Frontal cortex (tissue), 3 donors: ENCODE measurements at regions not wholly inside any gene's neighbourhood (a gene's known extent, or its start where the extent isn't known, plus 50 kb on each side); places are given as distances from the start of the nearest gene placed in this dataset.

Source experiments
- DNase-seq, 2 donors: peaks; one replicate each; pipeline ENCODE4 v3.0.0; 2012; ENCODE audit warnings: low spot score in 2 of 2
- FAIRE-seq: peaks from 2 replicates; lab custom pipeline; 2012; peaks lifted over from hg19 to GRCh38; lab: Jason Lieb, UNC
- donor health status: control.
- donor health status: control.
- donor health status: control.

DNA sequence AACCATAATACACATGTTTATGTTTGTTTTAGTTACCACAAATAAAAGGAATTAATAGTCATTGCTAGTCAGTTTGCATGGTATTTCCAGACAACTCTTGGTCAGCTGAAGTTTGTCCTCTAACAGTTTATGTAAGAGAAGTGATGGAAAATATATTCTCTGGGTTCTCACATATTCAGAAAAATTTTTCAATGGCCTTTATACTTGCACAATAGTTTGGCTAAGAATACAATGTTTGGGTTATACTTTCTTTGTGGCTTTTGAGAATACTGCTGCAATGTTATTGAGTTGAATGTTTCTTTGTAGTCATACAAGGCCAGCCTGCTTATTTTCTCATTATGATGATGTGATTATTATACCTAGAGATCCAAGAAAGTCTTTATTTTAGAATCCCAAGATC lies 133.9 kb downstream of the RAP2B start:
- no peak for FAIRE-seq
- no peak for DNase-seq

GRCh38 chr3:153305189-153305588 lies 143.2 kb downstream of the RAP2B start:
- FAIRE-seq = no peak
- no peak for DNase-seq

- DNase-seq = no peak
- no peak for FAIRE-seq
Measured at GRCh38 chr3:153311541-153311940, 149.5 kb downstream of the RAP2B start.

GRCh38 chr3:153313302-153313965 lies 151.4 kb downstream of the RAP2B start:
- DNase-seq (no peak), FAIRE-seq (no peak)

DNA sequence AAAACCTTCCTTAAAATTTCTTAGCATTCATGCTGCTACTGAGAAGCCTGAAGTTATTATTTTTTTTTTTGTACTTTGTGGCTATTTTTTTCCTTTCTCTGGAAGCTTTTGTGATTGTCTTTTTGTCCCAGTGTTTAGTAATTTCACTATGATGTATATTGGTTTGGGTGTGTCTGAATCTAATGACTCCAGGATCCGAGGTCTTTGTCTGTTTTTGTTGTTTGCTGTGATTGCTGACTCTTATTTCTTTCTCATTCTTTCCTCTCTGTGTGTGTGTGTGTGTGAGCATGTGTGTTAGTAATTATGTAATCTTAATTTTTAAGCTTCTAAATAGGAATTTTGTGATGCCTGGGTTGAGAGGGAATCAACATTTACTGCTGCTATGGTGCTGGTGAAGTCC lies 152.0 kb downstream of the RAP2B start:
- DNase-seq (no peak), FAIRE-seq (no peak)

- FAIRE-seq = no peak
- no peak for DNase-seq
Measured at GRCh38 chr3:153315781-153316180, 153.8 kb downstream of the RAP2B start.

DNA sequence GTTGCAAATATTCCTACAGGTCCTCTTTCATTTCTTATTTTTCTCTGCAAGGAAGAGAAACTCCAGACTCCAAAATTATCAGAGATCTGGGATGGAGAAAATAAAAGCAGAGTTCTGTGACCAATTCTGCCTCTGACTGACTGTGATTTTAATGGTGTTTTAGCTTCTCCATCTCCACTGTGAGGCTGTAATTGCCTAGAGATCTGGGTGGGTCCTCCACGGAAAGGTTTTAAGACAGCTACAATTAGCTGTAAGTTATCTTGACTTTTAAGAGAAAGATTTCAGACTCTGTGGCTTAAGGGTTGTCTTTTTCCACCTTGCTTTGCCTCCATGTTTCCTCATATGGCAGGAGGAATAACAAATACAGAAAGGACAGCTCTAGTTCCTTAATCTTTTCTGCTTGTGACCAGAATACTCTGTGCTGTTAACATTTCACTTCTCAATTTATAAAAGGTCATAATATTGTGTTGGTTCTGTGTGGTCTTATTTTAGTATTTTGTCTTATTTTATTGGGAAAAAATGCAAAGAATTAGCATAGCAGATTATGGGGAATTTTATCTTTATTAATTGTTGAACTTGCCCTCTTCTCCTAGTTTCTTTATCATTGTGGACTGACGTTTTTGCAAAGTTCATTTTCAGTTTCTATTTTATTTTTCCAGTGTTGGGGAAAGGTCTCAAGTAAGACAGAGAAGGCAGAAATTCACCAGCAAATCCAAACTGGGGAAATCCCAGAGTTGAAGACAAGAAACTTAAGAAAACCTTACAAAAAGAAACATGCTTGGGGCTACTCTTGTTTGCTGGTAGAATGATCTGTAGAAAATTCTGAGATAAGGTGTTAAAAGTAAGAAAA lies 157.9 kb downstream of the RAP2B start:
- no peak for DNase-seq

GRCh38 chr3:153320585-153321128 lies 158.6 kb downstream of the RAP2B start:
- FAIRE-seq (no peak), DNase-seq (no peak)

More for the DNA sequence above, 157.9 kb downstream of the RAP2B start:
- FAIRE-seq = no peak

- FAIRE-seq (no peak), DNase-seq (no peak)
Measured at GRCh38 chr3:153328690-153329089, 166.7 kb downstream of the RAP2B start.

DNA sequence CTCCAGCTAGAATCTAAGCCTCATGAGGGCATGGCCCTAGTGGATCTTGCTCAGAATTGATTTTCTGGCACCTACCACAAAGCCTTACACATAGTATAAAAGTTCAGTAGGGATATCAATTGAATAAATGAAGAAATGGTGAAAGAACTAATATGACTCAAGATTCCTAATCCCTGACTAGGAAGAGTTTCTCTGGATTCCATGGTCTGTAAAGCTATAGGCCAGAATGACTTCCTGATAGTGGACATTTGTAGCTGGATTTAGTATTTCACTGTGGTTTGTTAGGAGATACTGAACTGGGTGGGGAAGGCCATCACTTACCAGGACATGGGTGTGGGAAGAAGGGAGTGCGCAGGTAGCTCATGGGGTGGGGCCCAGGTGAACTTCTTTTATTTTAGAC lies 168.9 kb downstream of the RAP2B start:
- FAIRE-seq = no peak

GRCh38 chr3:153331676-153332075 lies 169.7 kb downstream of the RAP2B start:
- no peak for FAIRE-seq
- DNase-seq = no peak

More for the DNA sequence above, 168.9 kb downstream of the RAP2B start:
- DNase-seq = no peak

DNA sequence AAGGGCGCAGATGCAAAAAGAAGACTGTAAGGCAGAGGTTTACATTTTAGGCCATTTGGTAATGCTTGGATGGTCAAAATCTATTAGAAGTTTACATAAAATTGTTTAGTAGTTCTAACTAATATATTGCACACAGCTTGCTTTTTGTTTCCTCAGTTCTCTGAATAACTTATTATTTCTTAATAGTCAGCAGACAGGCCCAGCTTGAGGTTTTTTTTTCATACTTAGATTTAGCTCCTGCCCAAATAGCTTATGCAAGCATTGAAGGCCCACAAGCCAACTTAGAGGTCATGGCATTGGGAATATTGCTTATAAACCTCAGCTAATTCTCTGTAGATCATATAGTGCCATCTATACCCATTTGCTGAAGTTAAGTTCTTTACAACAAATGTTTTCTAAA lies 172.5 kb downstream of the RAP2B start:
- FAIRE-seq = no peak

DNA sequence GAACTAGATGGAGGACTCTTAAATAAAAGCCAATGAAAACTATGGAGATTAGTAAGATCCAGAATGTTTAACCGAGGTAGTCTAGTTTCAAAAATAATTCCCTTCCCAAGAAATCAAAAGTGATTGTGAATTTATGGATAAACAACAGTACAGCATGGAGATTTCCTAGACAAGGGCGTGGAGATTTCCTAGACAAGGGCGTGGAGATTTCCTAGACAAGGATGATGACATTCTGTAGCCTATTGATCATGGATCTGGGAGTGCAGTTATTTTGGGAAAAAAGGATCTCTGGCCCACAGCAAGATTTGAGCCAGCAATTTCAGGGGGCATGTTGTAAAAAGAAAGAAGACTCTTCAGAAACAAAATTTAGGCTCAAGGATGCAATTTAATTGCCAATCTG lies 175.3 kb downstream of the RAP2B start:
- FAIRE-seq (no peak), DNase-seq (no peak)

More for the DNA sequence above, 172.5 kb downstream of the RAP2B start:
- DNase-seq = no peak

GRCh38 chr3:153338487-153338886 lies 176.5 kb downstream of the RAP2B start:
- no peak for FAIRE-seq
- no peak for DNase-seq

GRCh38 chr3:153339065-153339464 lies 177.0 kb downstream of the RAP2B start:
- DNase-seq (no peak), FAIRE-seq (no peak)

- no peak for FAIRE-seq
Measured at GRCh38 chr3:153343988-153344782, 182.2 kb downstream of the RAP2B start.

DNA sequence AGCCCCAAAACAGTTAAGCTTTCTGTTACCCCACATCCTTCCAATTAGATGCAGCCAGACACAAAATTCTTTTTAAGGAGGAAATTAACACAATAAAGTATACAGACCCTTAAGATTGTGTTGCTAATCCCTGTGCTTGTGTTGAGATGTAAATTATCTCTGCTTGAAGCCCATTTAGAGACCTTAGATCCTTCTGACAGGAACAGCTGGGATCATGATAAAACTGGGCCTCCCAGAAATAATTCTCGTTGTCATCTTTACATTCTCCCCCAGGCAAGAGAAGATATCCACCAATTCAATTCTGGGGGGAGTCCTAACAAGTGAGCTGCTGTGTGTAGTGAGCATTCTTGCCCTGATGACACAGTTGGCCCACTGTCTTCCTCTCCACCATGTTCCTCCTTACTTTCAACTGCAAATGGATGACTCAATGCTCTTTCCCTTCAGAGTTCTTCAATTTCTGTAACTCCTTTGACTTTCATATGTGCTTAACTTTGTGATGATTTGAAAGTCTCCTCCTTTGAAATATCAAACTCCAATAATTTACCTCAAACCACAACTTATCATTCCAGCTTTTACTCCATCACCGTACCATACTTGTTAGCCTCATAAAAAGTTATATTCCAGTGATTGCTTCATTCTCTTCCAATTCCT lies 186.6 kb downstream of the RAP2B start:
- FAIRE-seq (no peak), DNase-seq (no peak)

More at GRCh38 chr3:153343988-153344782, 182.2 kb downstream of the RAP2B start:
- no peak for DNase-seq

GRCh38 chr3:153349108-153349499 lies 187.1 kb downstream of the RAP2B start:
- DNase-seq = no peak
- FAIRE-seq = no peak

GRCh38 chr3:153350420-153350819 lies 188.4 kb downstream of the RAP2B start:
- FAIRE-seq (no peak), DNase-seq (no peak)

GRCh38 chr3:153354641-153355040 lies 192.6 kb downstream of the RAP2B start:
- FAIRE-seq = no peak

More at GRCh38 chr3:153354641-153355040, 192.6 kb downstream of the RAP2B start:
- no peak for DNase-seq
